ENCODE measurements at regions not wholly inside any gene's neighbourhood (a gene's known extent, or its start where the extent isn't known, plus 50 kb on each side); places are given as distances from the start of the nearest gene placed in this dataset.

GRCh38 chr12:113757221-113758002 is 208.7 kb downstream of the RBM19 start:
- no peak for TF ChIP-seq CTCF (conservative IDR thresholded peaks at IDR 0.05; ENCODE audit: control insufficient read depth, insufficient read depth, low read depth, low read length)
- no peak overlapping the region for H3K4me3 ChIP-seq (ENCODE audit: control insufficient read depth, low read depth, low read length)
- DNase-seq (ENCODE audit: low read depth), result no peak

- no peak for TF ChIP-seq CTCF (conservative IDR thresholded peaks at IDR 0.05; ENCODE audit: control insufficient read depth, insufficient read depth, low read depth, low read length)
- no peak for DNase-seq (ENCODE audit: low read depth)
- H3K4me3 ChIP-seq (ENCODE audit: control insufficient read depth, low read depth, low read length), result no peak overlapping the region
Observed at GRCh38 chr12:113756609-113757008, 209.5 kb downstream of the RBM19 start.

GRCh38 chr12:113755098-113755497 is 211.0 kb downstream of the RBM19 start:
- TF ChIP-seq CTCF (conservative IDR thresholded peaks at IDR 0.05; ENCODE audit: control insufficient read depth, insufficient read depth, low read depth, low read length), result no peak
- no peak for DNase-seq (ENCODE audit: low read depth)
- no peak overlapping the region for H3K4me3 ChIP-seq (ENCODE audit: control insufficient read depth, low read depth, low read length)

GRCh38 chr12:113751513-113751912 is 214.6 kb downstream of the RBM19 start:
- no peak for DNase-seq (ENCODE audit: low read depth)
- no peak for TF ChIP-seq CTCF (conservative IDR thresholded peaks at IDR 0.05; ENCODE audit: control insufficient read depth, insufficient read depth, low read depth, low read length)
- no peak overlapping the region for H3K4me3 ChIP-seq (ENCODE audit: control insufficient read depth, low read depth, low read length)

- DNase-seq (ENCODE audit: low read depth), result no peak
- H3K4me3 ChIP-seq (ENCODE audit: control insufficient read depth, low read depth, low read length), result no peak overlapping the region
- TF ChIP-seq CTCF (conservative IDR thresholded peaks at IDR 0.05; ENCODE audit: control insufficient read depth, insufficient read depth, low read depth, low read length), result no peak
Observed at GRCh38 chr12:113749433-113749815, 216.7 kb downstream of the RBM19 start.

- DNase-seq (ENCODE audit: low read depth), result no peak
- no peak overlapping the region for H3K4me3 ChIP-seq (ENCODE audit: control insufficient read depth, low read depth, low read length)
- TF ChIP-seq CTCF (conservative IDR thresholded peaks at IDR 0.05; ENCODE audit: control insufficient read depth, insufficient read depth, low read depth, low read length), result no peak
Observed at GRCh38 chr12:113748707-113749432, 217.3 kb downstream of the RBM19 start.

Data from fibroblast of mammary gland (primary cell).